GM21526 (cell line): ENCODE measurements at regions not wholly inside any gene's neighbourhood (a gene's known extent, or its start where the extent isn't known, plus 50 kb on each side); places are given as distances from the start of the nearest gene placed in this dataset.
"Not testable (repeated sequence)": the region's sequence is repeated elsewhere in the genome, so short reads cannot be mapped to it uniquely, and the experiment has no call there.

Source experiments
- ATAC-seq: cut with Tn5 transposase; IDR thresholded peaks from one replicate; pipeline ENCODE4 v1.9.1; 2021; ENCODE audit warnings: moderate library complexity; ENCODE audit not compliant: unreplicated experiment, low FRiP score

GRCh38 chr6:167706313-167707109 is 120.2 kb upstream of the AFDN start:
- ATAC-seq: peak; percentile 97

- no peak for ATAC-seq
Measured at GRCh38 chr6:167707686-167708500, 118.8 kb upstream of the AFDN start.

- ATAC-seq: no peak
Measured at GRCh38 chr6:167708501-167709094, 118.1 kb upstream of the AFDN start.

GRCh38 chr6:167709196-167709595 is 117.5 kb upstream of the AFDN start:
- ATAC-seq: no peak

- not testable (repeated sequence) for ATAC-seq
Measured at GRCh38 chr6:167709776-167710336, 116.9 kb upstream of the AFDN start.

GRCh38 chr6:167710363-167710920 is 116.3 kb upstream of the AFDN start:
- ATAC-seq: no peak

GRCh38 chr6:167711211-167711610 is 115.5 kb upstream of the AFDN start:
- no peak for ATAC-seq

GRCh38 chr6:167711768-167712730 is 114.7 kb upstream of the AFDN start:
- no peak for ATAC-seq

GRCh38 chr6:167712731-167713475 is 113.8 kb upstream of the AFDN start:
- ATAC-seq: no peak

GRCh38 chr6:167714152-167714551 is 112.6 kb upstream of the AFDN start:
- ATAC-seq: no peak

- ATAC-seq: no peak
Measured at GRCh38 chr6:167717455-167717854, 109.3 kb upstream of the AFDN start.

GRCh38 chr6:167717867-167718266 is 108.8 kb upstream of the AFDN start:
- ATAC-seq: no peak

- no peak for ATAC-seq
Measured at GRCh38 chr6:167719920-167720319, 106.8 kb upstream of the AFDN start.

GRCh38 chr6:167720456-167721285 is 106.0 kb upstream of the AFDN start:
- ATAC-seq: no peak

- no peak for ATAC-seq
Measured at GRCh38 chr6:167721291-167721690, 105.4 kb upstream of the AFDN start.

GRCh38 chr6:167722634-167723309 is 103.9 kb upstream of the AFDN start:
- ATAC-seq: no peak

- ATAC-seq: no peak
Measured at GRCh38 chr6:167726043-167726621, 100.6 kb upstream of the AFDN start.
